SK-N-SH (cell line): ENCODE measurements at regions not wholly inside any gene's neighbourhood (a gene's known extent, or its start where the extent isn't known, plus 50 kb on each side); places are given as distances from the start of the nearest gene placed in this dataset.

Source experiments
- CTCF ChIA-PET: fragments of 300-600, 350-600 bp; formaldehyde crosslinking; extraction: SDS; loops from one replicate; lab custom pipeline; 2021; lab: Yijun Ruan, JAX
- POLR2A ChIA-PET: fragments of 350-600 bp; sonication (Branson Sonifier 250); formaldehyde crosslinking; extraction: SDS; loops from one replicate; lab custom pipeline; 2020; ENCODE audit warnings: antibody characterized with exemption, inconsistent platforms; lab: Yijun Ruan, JAX
- DNase-seq: peaks from one replicate; pipeline ENCODE4 v3.0.0; 2012
- H2AFZ ChIP-seq: fragments of 200-600 bp; sonication (generic); 2 replicates; pipeline ENCODE4 v1.8.1; 2016; ENCODE audit warnings: antibody characterized with exemption, mild to moderate bottlenecking, low read depth
- H3F3A ChIP-seq: fragments of 200-600 bp; sonication (generic); replicated peaks from 2 replicates; pipeline ENCODE3; 2016; ENCODE audit warnings: antibody characterized with exemption, mild to moderate bottlenecking; ENCODE audit not compliant: insufficient read depth
- H3K27ac ChIP-seq, 2 experiments: fragments of 200-500 bp in 1 of 2; fragments of 200-600 bp in 1 of 2; sonication (Bioruptor generic) in 1 of 2; sonication (generic), shearing (Covaris generic) in 1 of 2; 2 replicates each; pipeline versions ENCODE4 v1.5.1 to v1.6.1; 2014 to 2016; ENCODE audit warnings: low read depth in 2 of 2, inconsistent platforms in 1 of 2, low read length in 1 of 2, mild to moderate bottlenecking in 1 of 2, mixed read lengths in 1 of 2
- H3K27me3 ChIP-seq: fragments of 200-600 bp; sonication (generic), shearing (Covaris generic); 2 replicates; pipeline ENCODE4 v1.6.1; 2016; ENCODE audit warnings: mixed run types; ENCODE audit not compliant: insufficient read depth
- H3K36me3 ChIP-seq, 2 experiments: fragments of 200-500 bp in 1 of 2; fragments of 200-600 bp in 1 of 2; sonication (Bioruptor generic) in 1 of 2; sonication (generic) in 1 of 2; replicated peaks in 1 of 2; 2 replicates each; pipeline versions ENCODE3 to v1.5.1; 2014 to 2016; ENCODE audit warnings: low read length in 1 of 2, mild to moderate bottlenecking in 1 of 2; ENCODE audit not compliant: insufficient read depth in 2 of 2, control insufficient read depth in 1 of 2
- H3K4me1 ChIP-seq, 2 experiments: fragments of 200-500 bp in 1 of 2; fragments of 200-600 bp in 1 of 2; sonication (Bioruptor generic) in 1 of 2; sonication (generic), shearing (Covaris generic) in 1 of 2; 2 replicates each; pipeline versions ENCODE4 v1.5.1 to v1.6.1; 2014 to 2016; ENCODE audit warnings: low read depth in 1 of 2, low read length in 1 of 2, mixed run types in 1 of 2; ENCODE audit not compliant: insufficient read depth in 2 of 2, control insufficient read depth in 1 of 2
- H3K4me2 ChIP-seq: fragments of 200-600 bp; sonication (generic), shearing (Covaris generic); 2 replicates; pipeline ENCODE4 v1.6.1; 2017; ENCODE audit warnings: mixed run types
- H3K4me3 ChIP-seq, 2 experiments: fragments of 200-500 bp in 1 of 2; fragments of 200-600 bp in 1 of 2; sonication (Bioruptor generic) in 1 of 2; sonication (generic), shearing (Covaris generic) in 1 of 2; 2 replicates each; pipeline versions ENCODE4 v1.5.1 to v1.8.1; 2014 to 2016; ENCODE audit warnings: low read depth in 2 of 2, inconsistent platforms in 1 of 2, low read length in 1 of 2, mild to moderate bottlenecking in 1 of 2, mixed read lengths in 1 of 2, moderate library complexity in 1 of 2
- H3K79me2 ChIP-seq: fragments of 200-600 bp; sonication (generic); 2 replicates; pipeline ENCODE4 v1.8.1; 2017; ENCODE audit warnings: mild to moderate bottlenecking; ENCODE audit not compliant: insufficient read depth
- H3K9ac ChIP-seq: fragments of 200-600 bp; sonication (generic); 2 replicates; pipeline ENCODE4 v1.6.1; 2017; ENCODE audit warnings: mixed run types
- H3K9me2 ChIP-seq: fragments of 200-600 bp; sonication (generic); 2 replicates; pipeline ENCODE4 v1.6.1; 2017; ENCODE audit warnings: mixed run types
- H3K9me3 ChIP-seq: fragments of 200-600 bp; sonication (generic); 2 replicates; pipeline ENCODE4 v1.6.1; 2017; ENCODE audit warnings: mixed run types, mild to moderate bottlenecking, moderate library complexity
- H4K20me1 ChIP-seq: fragments of 200-600 bp; sonication (generic); 2 replicates; pipeline ENCODE4 v1.6.1; 2017; ENCODE audit warnings: mild to moderate bottlenecking, mixed run types; ENCODE audit not compliant: insufficient read depth
- CHD2 ChIP-seq: fragments of 150-350 bp; IDR thresholded peaks from 2 replicates; pipeline ENCODE4 v1.6.1; 2018; ENCODE audit warnings: low read length; ENCODE audit not compliant: partially characterized antibody
- CTCF ChIP-seq: fragments of 200-600 bp; sonication (generic); IDR thresholded peaks from 2 replicates; pipeline ENCODE4 v1.6.1; 2017; ENCODE audit warnings: antibody characterized with exemption, mild to moderate bottlenecking, moderate library complexity
- ELF1 ChIP-seq: IDR thresholded peaks from 2 replicates; pipeline ENCODE4 v1.4.0; 2012
- EZH2phosphoT487 ChIP-seq: fragments of 200-600 bp; sonication (generic); IDR thresholded peaks from 2 replicates; pipeline ENCODE4 v1.6.1; 2017; ENCODE audit warnings: low read depth, mixed run types, mild to moderate bottlenecking, antibody characterized with exemption, moderate library complexity, borderline replicate concordance
- FOSL2 ChIP-seq: IDR thresholded peaks from 2 replicates; pipeline ENCODE4 v1.4.0; 2012; ENCODE audit warnings: low read depth, mild to moderate bottlenecking, moderate library complexity, borderline replicate concordance
- FOXJ3 ChIP-seq: sonication (generic); formaldehyde crosslinking; IDR thresholded peaks from 2 replicates; pipeline ENCODE4 v1.5.1; 2020; ENCODE audit warnings: mild to moderate bottlenecking, missing genetic modification reagents
- MXI1 ChIP-seq: IDR thresholded peaks from 2 replicates; pipeline ENCODE4 v1.6.1; 2012; ENCODE audit warnings: mild to moderate bottlenecking, low read depth, low read length, improper control_type of control experiment
- NFIC ChIP-seq: IDR thresholded peaks from 2 replicates; pipeline ENCODE4 v1.4.0; 2012; ENCODE audit warnings: borderline replicate concordance
- PBX3 ChIP-seq: IDR thresholded peaks from 2 replicates; pipeline ENCODE4; 2012
- POLR2AphosphoS5 ChIP-seq: IDR thresholded peaks from 2 replicates; pipeline ENCODE4 v1.6.1; 2012; ENCODE audit warnings: low read depth, low read length
- RAD21 ChIP-seq: IDR thresholded peaks from 2 replicates; pipeline ENCODE4 v1.6.1; 2012; ENCODE audit warnings: mild to moderate bottlenecking, low read length
- RFX5 ChIP-seq: IDR thresholded peaks from 2 replicates; pipeline ENCODE4 v1.6.1; 2012; ENCODE audit warnings: mild to moderate bottlenecking, improper control_type of control experiment, low read length
- RXRA ChIP-seq: IDR thresholded peaks from 2 replicates; pipeline ENCODE4 v1.4.0; 2012; ENCODE audit warnings: low read depth, mild to moderate bottlenecking, borderline replicate concordance
- SIN3A ChIP-seq: IDR thresholded peaks from 2 replicates; pipeline ENCODE4 v1.6.1; 2012; ENCODE audit warnings: low read depth, mild to moderate bottlenecking, low read length, moderate library complexity, borderline replicate concordance
- TAF1 ChIP-seq: IDR thresholded peaks from 2 replicates; pipeline ENCODE4 v1.6.1; 2012; ENCODE audit warnings: low read depth, mild to moderate bottlenecking, low read length, moderate library complexity, borderline replicate concordance
- TCF12 ChIP-seq: IDR thresholded peaks from 2 replicates; pipeline ENCODE4 v1.4.0; 2012
- USF1 ChIP-seq: IDR thresholded peaks from 2 replicates; pipeline ENCODE4 v1.4.0; 2012; ENCODE audit warnings: low read depth, borderline replicate concordance
- USF2 ChIP-seq: fragments of 150-350 bp; IDR thresholded peaks from 2 replicates; pipeline ENCODE4 v1.6.1; 2017; ENCODE audit warnings: antibody characterized with exemption, low read length, low read depth, borderline replicate concordance
- YY1 ChIP-seq: IDR thresholded peaks from 2 replicates; pipeline ENCODE4 v1.4.0; 2012; ENCODE audit warnings: low read depth, mild to moderate bottlenecking
- ZBTB33 ChIP-seq: IDR thresholded peaks from 2 replicates; pipeline ENCODE4 v1.4.0; 2012; ENCODE audit warnings: low read depth, borderline replicate concordance
- WGBS: methylation state at CpG from one replicate; pipeline ENCODE4 v1.1.6; 2017; ENCODE audit warnings: low lambda C conversion rate; 5-methylcytosine and 5-hydroxymethylcytosine counted together

- no peak overlapping the region for H3K4me3 ChIP-seq
- no peak overlapping the region for H3K9ac ChIP-seq
- no peak overlapping the region for H2AFZ ChIP-seq
- H3K9me3 ChIP-seq: no peaks in the 10 kb centered on the region
- no peak overlapping the region for H3K4me2 ChIP-seq
- no peak overlapping the region for H3K27ac ChIP-seq
- H3K27me3 ChIP-seq: no peaks in the 10 kb centered on the region
- H3K9me2 ChIP-seq: no peaks in the 10 kb centered on the region
- H3K36me3 ChIP-seq: no peaks in the 10 kb centered on the region
- ChIA-PET POLR2A (no interaction called here), CTCF (no interaction called here)
- no peaks in the 10 kb centered on the region for H4K20me1 ChIP-seq
- DNase-seq: no peak
- H3F3A ChIP-seq: no peaks in the 10 kb centered on the region
- peaks cover 0 to 6% of the 10 kb centered on the region in 2 experiments; a peak in 1 of 4 replicates for H3K4me1 ChIP-seq
- TF ChIP-seq PBX3: no peak
- no peak for TF ChIP-seq FOXJ3
- no peak for TF ChIP-seq TAF1
- TF ChIP-seq MXI1: no peak
- no peak for TF ChIP-seq EZH2phosphoT487
- TF ChIP-seq RAD21: no peak
- no peak for TF ChIP-seq CTCF
- no peak for TF ChIP-seq ELF1
- 68% methylated on average over 4 of the region's 4 CpGs for WGBS
- H3K79me2 ChIP-seq: no peaks in the 10 kb centered on the region
Observed at GRCh38 chr1:87940421-87940820, 611.7 kb downstream of the LMO4 start.

GRCh38 chr1:87941337-87941946 is 612.8 kb downstream of the LMO4 start:
- no peak for DNase-seq
- no peaks in the 10 kb centered on the region for H3K27me3 ChIP-seq
- no peaks in the 10 kb centered on the region for H3K36me3 ChIP-seq
- H3K9ac ChIP-seq: no peak overlapping the region
- H3K4me2 ChIP-seq: no peak overlapping the region
- H2AFZ ChIP-seq: no peak overlapping the region
- no peaks in the 10 kb centered on the region for H3K9me2 ChIP-seq
- ChIA-PET POLR2A (no interaction called here), CTCF (interaction anchor here (0.6 to 1.6 kb wide), 2 partner anchors 12 to 124 kb away, joined by 3 to 9 read pairs; no protein-coding TSS in a partner anchor)
- no peaks in the 10 kb centered on the region for H3K9me3 ChIP-seq
- H3K4me1 ChIP-seq: peaks cover 0 to 6% of the 10 kb centered on the region in 2 experiments; a peak in 1 of 4 replicates
- 0% methylated on average over 1 of the region's 1 CpG for WGBS
- no peaks in the 10 kb centered on the region for H3F3A ChIP-seq
- no peaks in the 10 kb centered on the region for H3K79me2 ChIP-seq
- H3K4me3 ChIP-seq: no peak overlapping the region
- no peak overlapping the region for H3K27ac ChIP-seq
- H4K20me1 ChIP-seq: no peaks in the 10 kb centered on the region
- TF ChIP-seq RFX5 (no peak), EZH2phosphoT487 (no peak), ZBTB33 (no peak), TAF1 (no peak), TCF12 (no peak), PBX3 (no peak), YY1 (no peak), RXRA (no peak), RAD21 (no peak), USF1 (no peak), FOSL2 (no peak), POLR2AphosphoS5 (no peak), CHD2 (no peak), USF2 (no peak), NFIC (no peak), SIN3A (no peak)
